H9 (cell line): ENCODE measurements at regions not wholly inside any gene's neighbourhood (a gene's known extent, or its start where the extent isn't known, plus 50 kb on each side); places are given as distances from the start of the nearest gene placed in this dataset.

Experiments
- DNase-seq: peaks from one replicate; pipeline ENCODE4 v3.0.0-alpha.2; 2017
- H2AFZ ChIP-seq: one replicate; pipeline ENCODE4 v1.6.1; 2013; ENCODE audit warnings: mild to moderate bottlenecking, low read length, control low read depth, moderate library complexity
- H2AK5ac ChIP-seq: 2 replicates; pipeline ENCODE4 v1.6.1; 2013; ENCODE audit warnings: low read length, control low read depth, mixed read lengths; ENCODE audit not compliant: insufficient read length
- H2BK120ac ChIP-seq: one replicate; pipeline ENCODE4 v1.6.1; 2013; ENCODE audit warnings: low read depth, mild to moderate bottlenecking, low read length, control low read depth, inconsistent platforms; ENCODE audit not compliant: poor library complexity, severe bottlenecking
- H2BK12ac ChIP-seq: 2 replicates; pipeline ENCODE4 v1.6.1; 2013; ENCODE audit warnings: low read length, control low read depth, mixed read lengths, low read depth; ENCODE audit not compliant: insufficient read length
- H2BK15ac ChIP-seq: 2 replicates; pipeline ENCODE4 v1.6.1; 2013; ENCODE audit warnings: low read depth, low read length, control low read depth
- H2BK20ac ChIP-seq: one replicate; pipeline ENCODE4 v1.6.1; 2013; ENCODE audit warnings: low read depth, mild to moderate bottlenecking, low read length, control low read depth, inconsistent platforms; ENCODE audit not compliant: poor library complexity, severe bottlenecking
- H2BK5ac ChIP-seq: 2 replicates; pipeline ENCODE4 v1.6.1; 2013; ENCODE audit warnings: low read length, control low read depth, mixed read lengths; ENCODE audit not compliant: insufficient read length
- H3K14ac ChIP-seq: 2 replicates; pipeline ENCODE4 v1.6.1; 2013; ENCODE audit warnings: low read length, control low read depth; ENCODE audit not compliant: insufficient read depth
- H3K18ac ChIP-seq: 2 replicates; pipeline ENCODE4 v1.6.1; 2013; ENCODE audit warnings: low read depth, mild to moderate bottlenecking, mixed read lengths, low read length, control low read depth; ENCODE audit not compliant: insufficient read length
- H3K23ac ChIP-seq: 2 replicates; pipeline ENCODE4 v1.6.1; 2013; ENCODE audit warnings: low read length, control low read depth, mixed read lengths, low read depth; ENCODE audit not compliant: insufficient read length
- H3K23me2 ChIP-seq: 2 replicates; pipeline ENCODE4 v1.6.1; 2013; ENCODE audit warnings: low read depth, mild to moderate bottlenecking, mixed read lengths, low read length, control low read depth; ENCODE audit not compliant: insufficient read length, poor library complexity, severe bottlenecking
- H3K27ac ChIP-seq: 2 replicates; pipeline ENCODE4 v1.5.1; 2013; ENCODE audit warnings: low read length, control low read depth, mixed read lengths, low read depth; ENCODE audit not compliant: insufficient read length
- H3K27me3 ChIP-seq: 2 replicates; pipeline ENCODE4 v1.6.1; 2013; ENCODE audit warnings: low read length, control low read depth, inconsistent platforms; ENCODE audit not compliant: insufficient read depth
- H3K4ac ChIP-seq: 2 replicates; pipeline ENCODE4 v1.6.1; 2013; ENCODE audit warnings: low read depth, mild to moderate bottlenecking, control low read depth, inconsistent platforms, low read length, moderate library complexity
- H3K4me1 ChIP-seq: 2 replicates; pipeline ENCODE4 v1.6.1; 2013; ENCODE audit warnings: low read length, control low read depth, inconsistent platforms; ENCODE audit not compliant: insufficient read depth
- H3K4me2 ChIP-seq: 2 replicates; pipeline ENCODE4 v1.6.1; 2013; ENCODE audit warnings: low read length, control low read depth, mixed read lengths; ENCODE audit not compliant: insufficient read length, insufficient read depth
- H3K56ac ChIP-seq: 2 replicates; pipeline ENCODE4 v1.6.1; 2013; ENCODE audit warnings: low read depth, mild to moderate bottlenecking, mixed read lengths, low read length, control low read depth; ENCODE audit not compliant: insufficient read length
- H3K79me1 ChIP-seq: 2 replicates; pipeline ENCODE4 v1.6.1; 2013; ENCODE audit warnings: low read depth, mild to moderate bottlenecking, moderate library complexity, low read length, control low read depth, inconsistent platforms; ENCODE audit not compliant: insufficient read depth, poor library complexity, severe bottlenecking
- H3K79me2 ChIP-seq: 2 replicates; pipeline ENCODE4 v1.6.1; 2013; ENCODE audit warnings: low read length, control low read depth, inconsistent platforms; ENCODE audit not compliant: insufficient read depth
- H3K9ac ChIP-seq: 2 replicates; pipeline ENCODE4 v1.6.1; 2013; ENCODE audit warnings: low read length, control low read depth, mixed read lengths; ENCODE audit not compliant: insufficient read length; ENCODE audit errors: extremely low read depth
- H3K9me3 ChIP-seq: one replicate; pipeline ENCODE4 v1.6.1; 2013; ENCODE audit warnings: low read depth, low read length, inconsistent platforms; ENCODE audit not compliant: control insufficient read depth
- H3T11ph ChIP-seq: one replicate; pipeline ENCODE4 v1.6.1; 2013; ENCODE audit warnings: mild to moderate bottlenecking, low read length, control low read depth, inconsistent platforms
- H4K20me1 ChIP-seq: one replicate; pipeline ENCODE4 v1.6.1; 2013; ENCODE audit not compliant: control insufficient read depth, insufficient read length, insufficient read depth
- H4K5ac ChIP-seq: 2 replicates; pipeline ENCODE4 v1.6.1; 2013; ENCODE audit warnings: low read depth, mild to moderate bottlenecking, mixed read lengths, low read length, control low read depth; ENCODE audit not compliant: insufficient read length
- H4K8ac ChIP-seq: replicated peaks from 2 replicates; pipeline ENCODE4 v1.6.1; 2013; ENCODE audit warnings: low read length, control low read depth, mixed read lengths, low read depth; ENCODE audit not compliant: insufficient read length
- H4K91ac ChIP-seq: 2 replicates; pipeline ENCODE4 v1.6.1; 2013; ENCODE audit warnings: low read depth, mild to moderate bottlenecking, moderate library complexity, mixed read lengths, low read length, control low read depth; ENCODE audit not compliant: insufficient read length
- H3K27ac Mint-ChIP-seq, 3 experiments: 2 replicates in 2 of 3; 3 replicates in 1 of 3; pipeline ENCODE4 v1.8.0; 2020 to 2021; ENCODE audit warnings: mixed read lengths in 3 of 3, mild to moderate bottlenecking in 1 of 3, moderate library complexity in 1 of 3
- H3K27me3 Mint-ChIP-seq: 2 replicates; pipeline ENCODE4 v1.8.0; 2021; ENCODE audit warnings: low read depth, mild to moderate bottlenecking, moderate library complexity, mixed read lengths
- H3K36me3 Mint-ChIP-seq, 3 experiments: 2 replicates in 2 of 3; 3 replicates in 1 of 3; pipeline ENCODE4 v1.8.0; 2020 to 2021; ENCODE audit warnings: low read depth in 3 of 3, mixed read lengths in 3 of 3; ENCODE audit not compliant: insufficient read depth in 1 of 3
- H3K4me1 Mint-ChIP-seq, 2 experiments: 2 replicates each; pipeline ENCODE4 v1.8.0; 2020; ENCODE audit warnings: mixed read lengths in 2 of 2
- H3K4me3 Mint-ChIP-seq, 2 experiments: 2 replicates in 1 of 2; 3 replicates in 1 of 2; pipeline ENCODE4 v1.8.0; 2020 to 2021; ENCODE audit warnings: mild to moderate bottlenecking in 2 of 2, mixed read lengths in 2 of 2, moderate library complexity in 1 of 2
- H3K9me3 Mint-ChIP-seq, 2 experiments: 2 replicates in 1 of 2; 3 replicates in 1 of 2; pipeline ENCODE4 v1.8.0; 2020; ENCODE audit warnings: mild to moderate bottlenecking in 2 of 2, mixed read lengths in 2 of 2, moderate library complexity in 1 of 2
- CTCF ChIP-seq: fragments of 200-600 bp; sonication (generic); conservative IDR thresholded peaks from 3 replicates; pipeline ENCODE4 v1.8.0; 2021; ENCODE audit warnings: antibody characterized with exemption, mild to moderate bottlenecking
- WGBS: extraction: QIAGEN DNeasy Blood & Tissue Kit; methylation state at CpG from one replicate; pipeline ENCODE4 v1.1.7; 2013; ENCODE audit warnings: missing lambda C conversion rate, low lambda C conversion rate, mixed read lengths; ENCODE audit not compliant: insufficient read length; ENCODE audit errors: extremely low coverage; 5-methylcytosine and 5-hydroxymethylcytosine counted together

- Histone ChIP-seq H2BK5ac (no peak overlapping the region), H3K4me1 (no peaks in the 10 kb centered on the region), H3K9me3 (no peaks in the 10 kb centered on the region), H4K91ac (no peak overlapping the region), H2BK20ac (no peak overlapping the region), H2BK15ac (no peak overlapping the region), H4K20me1 (no peaks in the 10 kb centered on the region), H3K23me2 (no peaks in the 10 kb centered on the region), H2BK120ac (no peak overlapping the region), H3K27ac (no peak overlapping the region), H3K56ac (no peak overlapping the region), H2BK12ac (no peak overlapping the region), H3K18ac (no peak overlapping the region), H3K4ac (no peak overlapping the region), H2AK5ac (no peak overlapping the region), H3K9ac (no peak overlapping the region), H4K8ac (no peak overlapping the region), H2AFZ (no peak overlapping the region), H3K27me3 (no peaks in the 10 kb centered on the region), H3K79me2 (no peaks in the 10 kb centered on the region), H3T11ph (no peak overlapping the region), H3K4me2 (no peak overlapping the region), H3K79me1 (no peaks in the 10 kb centered on the region), H3K23ac (no peak overlapping the region), H4K5ac (no peak overlapping the region), H3K14ac (no peak overlapping the region)
- H3K4me1 Mint-ChIP-seq: peaks cover 12 to 17% of the 10 kb centered on the region in 2 experiments
- H3K36me3 Mint-ChIP-seq: peaks cover 0 to 4% (median 0%) of the 10 kb centered on the region in 3 experiments; a peak in 1 of 7 replicates
- WGBS: no CpG with 5 or more reads among the region's 1 CpG
- H3K4me3 Mint-ChIP-seq: no peak overlapping the region
- no peak for DNase-seq
- no peaks in the 10 kb centered on the region; a peak in 1 of 5 replicates for H3K9me3 Mint-ChIP-seq
- H3K27ac Mint-ChIP-seq: no peak overlapping the region
- TF ChIP-seq CTCF: no peak
- no peaks in the 10 kb centered on the region for H3K27me3 Mint-ChIP-seq
Observed at GRCh38 chr21:26406526-26406925, 166.6 kb downstream of the CYYR1 start.
